PC-3 (cell line): ENCODE measurements at regions not wholly inside any gene's neighbourhood (a gene's known extent, or its start where the extent isn't known, plus 50 kb on each side); places are given as distances from the start of the nearest gene placed in this dataset.

ENCODE experiments used
- CTCF ChIP-seq: fragments of 300-600 bp; sonication (generic); conservative IDR thresholded peaks from 2 replicates; pipeline ENCODE4 v1.5.1; 2017; ENCODE audit warnings: antibody characterized with exemption, low read depth, mild to moderate bottlenecking, low read length
- EZH2 ChIP-seq: fragments of 300-600 bp; sonication (generic); IDR thresholded peaks from one replicate; pipeline ENCODE4 v1.6.1; 2017; ENCODE audit warnings: antibody characterized with exemption, mild to moderate bottlenecking, low read length; ENCODE audit not compliant: unreplicated experiment
- EZH2phosphoT487 ChIP-seq: fragments of 300-600 bp; sonication (generic); IDR thresholded peaks from 2 replicates; pipeline ENCODE4 v1.6.1; 2018; ENCODE audit warnings: mild to moderate bottlenecking, antibody characterized with exemption, low read length, borderline replicate concordance

GRCh38 chr20:4468114-4468513 is 218.1 kb upstream of the PRNP start:
- TF ChIP-seq CTCF (no peak), EZH2 (no peak), EZH2phosphoT487 (no peak)
